BLaER1 treated with 17β-estradiol and CSF1 and Interleukin-3, amounts not matched to agents 10 nM and 100 nM (cell line): ENCODE measurements at regions not wholly inside any gene's neighbourhood (a gene's known extent, or its start where the extent isn't known, plus 50 kb on each side); places are given as distances from the start of the nearest gene placed in this dataset.

ENCODE experiments used
- H3K27ac ChIP-seq, 11 experiments: shearing (Covaris generic); formaldehyde crosslinking; 2 replicates each; pipeline ENCODE4 v1.8.1; 2022
- H3K27me3 ChIP-seq, 11 experiments: shearing (Covaris generic); formaldehyde crosslinking; 2 replicates each; pipeline ENCODE4 v1.8.1; 2022
- H3K36me3 ChIP-seq, 11 experiments: shearing (Covaris generic); formaldehyde crosslinking; 2 replicates each; pipeline ENCODE4 v1.8.1; 2022
- H3K4me1 ChIP-seq, 10 experiments: shearing (Covaris generic); formaldehyde crosslinking; 2 replicates each; pipeline ENCODE4 v1.8.1; 2022
- H3K4me2 ChIP-seq, 11 experiments: shearing (Covaris generic); formaldehyde crosslinking; 2 replicates each; pipeline ENCODE4 v1.8.1; 2022
- H3K4me3 ChIP-seq, 10 experiments: shearing (Covaris generic); formaldehyde crosslinking; 2 replicates each; pipeline ENCODE4 v1.8.1; 2022
- H3K9ac ChIP-seq, 11 experiments: shearing (Covaris generic); formaldehyde crosslinking; 2 replicates each; pipeline ENCODE4 v1.8.1; 2022
- H3K9me3 ChIP-seq, 11 experiments: shearing (Covaris generic); formaldehyde crosslinking; replicated peaks in 1 of 11; 2 replicates each; pipeline ENCODE4 v1.8.1; 2022
- H4K20me1 ChIP-seq, 11 experiments: shearing (Covaris generic); formaldehyde crosslinking; 2 replicates each; pipeline ENCODE4 v1.8.1; 2022
- Cebpa-rat ChIP-seq, 11 experiments: shearing (Covaris generic); IDR thresholded peaks; 2 replicates each; pipeline ENCODE4 v1.8.1; 2022

DNA sequence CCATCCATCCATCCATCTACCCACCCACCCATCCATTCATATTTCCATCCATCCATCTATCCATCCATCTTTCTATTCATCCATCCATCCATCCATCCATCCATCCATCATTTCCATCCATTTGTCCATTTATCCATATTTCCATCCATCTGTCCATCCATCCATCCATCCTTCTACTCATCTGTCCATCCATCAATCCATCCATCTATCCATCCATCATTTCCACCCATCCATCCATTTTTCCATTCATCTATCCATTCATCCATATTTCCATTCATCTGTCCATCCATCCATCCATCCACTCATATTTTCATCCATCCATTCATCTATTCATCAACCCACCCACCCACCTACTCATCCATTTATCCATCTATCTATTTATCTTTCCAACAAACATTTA is 229.6 kb downstream of the TEX29 start:
- H3K27me3 ChIP-seq = no peaks in the 10 kb centered on the region
- peaks cover 0 to 23% (median 14%) of the 10 kb centered on the region in 10 experiments; a peak in 16 of 20 replicates for H3K4me1 ChIP-seq
- H3K4me3 ChIP-seq = no peak overlapping the region
- H3K9ac ChIP-seq = no peak overlapping the region
- no peak for TF ChIP-seq Cebpa-rat (IDR thresholded peaks at IDR 0.05)
- H3K9me3 ChIP-seq = peaks cover 9 to 17% (median 14%) of the 10 kb centered on the region in 11 experiments; a peak in 21 of 22 replicates
- H3K36me3 ChIP-seq = no peaks in the 10 kb centered on the region
- H4K20me1 ChIP-seq = no peaks in the 10 kb centered on the region
- no peak overlapping the region for H3K27ac ChIP-seq
- peak overlapping the region in 7 of 11 experiments; percentile 31 to 79 (median 55); a peak in 12 of 22 replicates for H3K4me2 ChIP-seq

DNA sequence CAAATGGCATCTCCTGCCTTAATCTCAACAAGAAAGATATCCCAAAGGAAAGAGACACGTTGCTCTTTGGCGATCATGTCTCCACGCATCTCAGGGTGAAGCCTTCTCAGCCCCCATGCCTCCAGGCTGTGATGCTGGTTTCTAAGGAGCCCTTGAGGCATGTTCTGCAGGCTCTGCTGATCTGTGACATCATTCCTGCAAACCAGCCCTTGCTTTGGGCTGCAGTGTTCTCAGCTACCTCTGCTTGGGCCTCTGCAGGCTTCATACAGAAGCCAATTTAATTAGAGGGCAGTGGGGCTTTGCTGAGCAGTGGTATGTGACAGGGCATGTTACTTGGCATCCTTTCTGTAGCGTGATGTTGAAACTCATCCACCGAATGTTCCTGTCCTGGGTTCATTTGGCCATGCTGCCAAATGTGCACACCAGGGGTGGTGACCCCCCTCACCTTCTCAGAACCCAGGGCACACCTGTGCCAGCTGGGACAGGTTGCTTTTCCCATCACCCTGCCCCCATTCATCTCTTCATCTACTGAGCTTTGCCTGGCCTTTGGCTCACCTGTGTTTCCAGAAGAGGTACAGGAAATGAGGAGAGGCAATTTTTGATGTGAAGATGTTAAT is 230.9 kb downstream of the TEX29 start:
- H3K9ac ChIP-seq = no peak overlapping the region
- no peaks in the 10 kb centered on the region for H4K20me1 ChIP-seq
- no peaks in the 10 kb centered on the region for H3K36me3 ChIP-seq
- H3K27ac ChIP-seq = no peak overlapping the region
- H3K4me2 ChIP-seq = peak overlapping the region in 8 of 11 experiments; percentile 13 to 79 (median 54); a peak in 14 of 22 replicates
- TF ChIP-seq Cebpa-rat (IDR thresholded peaks at IDR 0.05) = no peak
- H3K4me3 ChIP-seq = no peak overlapping the region
- H3K9me3 ChIP-seq = peaks cover 2 to 4% (median 2%) of the 10 kb centered on the region in 11 experiments; a peak in 17 of 22 replicates
- H3K27me3 ChIP-seq = no peaks in the 10 kb centered on the region
- peaks cover 0 to 27% (median 14%) of the 10 kb centered on the region in 10 experiments; a peak in 16 of 20 replicates for H3K4me1 ChIP-seq

DNA sequence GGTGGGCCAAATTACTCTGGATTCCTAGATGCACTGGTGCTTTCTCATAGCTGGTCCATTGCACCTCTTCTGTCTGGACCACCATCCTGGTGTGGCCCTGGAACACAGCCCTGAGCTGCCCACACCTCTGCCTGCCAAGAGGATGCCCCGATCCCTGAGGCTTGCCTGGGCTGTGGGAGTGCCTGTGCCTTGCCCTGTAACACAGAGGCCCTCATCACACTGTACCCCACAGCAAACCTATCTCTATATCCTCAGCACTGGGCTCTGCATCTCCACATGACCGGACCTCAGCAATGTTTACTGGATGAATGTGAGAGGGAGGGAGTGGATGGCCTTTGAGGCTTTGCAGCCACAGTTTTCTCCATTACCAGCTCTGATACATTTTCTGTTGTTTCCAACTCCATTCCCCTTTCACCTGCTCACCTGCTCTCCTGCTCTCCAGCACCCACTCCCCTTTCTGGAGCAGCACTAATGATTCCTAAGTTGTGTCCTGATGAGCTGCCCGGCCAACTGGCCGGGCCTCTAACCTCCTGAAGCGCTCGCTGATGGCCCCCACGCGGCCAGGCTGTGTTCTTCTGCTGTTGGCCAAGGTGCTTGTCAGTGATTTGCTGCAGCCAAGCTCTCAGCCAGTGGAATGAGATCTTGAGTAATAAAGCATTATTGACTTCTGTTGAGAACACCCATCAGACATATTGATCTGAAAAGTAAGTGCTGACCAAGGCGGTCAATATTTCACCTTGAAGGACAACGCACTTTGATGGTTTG is 232.6 kb downstream of the TEX29 start:
- H3K27ac ChIP-seq = no peak overlapping the region
- no peak overlapping the region for H3K9ac ChIP-seq
- peaks cover 0 to 34% (median 15%) of the 10 kb centered on the region in 10 experiments; a peak in 16 of 20 replicates for H3K4me1 ChIP-seq
- H3K4me3 ChIP-seq = no peak overlapping the region
- no peaks in the 10 kb centered on the region for H3K36me3 ChIP-seq
- H3K9me3 ChIP-seq = no peaks in the 10 kb centered on the region
- TF ChIP-seq Cebpa-rat (IDR thresholded peaks at IDR 0.05) = no peak
- no peaks in the 10 kb centered on the region for H4K20me1 ChIP-seq
- H3K4me2 ChIP-seq = no peak overlapping the region
- H3K27me3 ChIP-seq = no peaks in the 10 kb centered on the region

DNA sequence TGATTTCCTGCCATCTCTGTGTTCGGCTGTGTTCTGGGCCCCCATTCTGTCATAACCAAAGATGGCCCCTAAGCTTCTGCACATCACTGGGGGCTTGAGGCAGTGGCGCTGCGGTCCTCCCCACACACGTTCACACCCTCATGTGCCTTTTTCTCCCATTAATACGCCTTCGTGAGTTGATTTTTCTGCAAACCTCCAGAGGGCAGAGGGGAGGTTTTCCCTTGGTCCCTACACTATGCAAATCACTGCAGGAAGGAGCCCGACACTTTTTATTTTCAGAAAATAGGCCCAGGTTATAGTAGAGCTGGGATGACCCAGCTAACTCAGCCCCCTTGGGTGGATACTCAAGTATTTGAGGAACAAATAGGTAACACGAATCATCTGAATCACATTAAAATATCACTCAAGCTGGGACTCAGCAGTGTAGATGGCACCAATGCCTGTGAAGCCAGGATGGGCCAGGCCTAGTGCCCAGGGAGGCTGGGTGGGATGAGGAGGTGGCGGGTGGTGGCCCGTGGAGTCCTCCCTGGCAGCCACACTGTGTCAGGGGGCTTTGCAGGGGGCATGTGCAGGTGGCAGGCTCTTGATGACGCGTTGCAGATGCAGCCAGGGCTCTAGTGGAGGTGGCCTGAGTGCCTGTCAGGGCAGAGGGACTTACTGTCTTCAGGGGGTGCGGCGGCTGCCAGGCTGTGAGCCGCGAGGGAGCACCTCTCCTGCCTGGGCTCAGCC is 234.3 kb downstream of the TEX29 start:
- Histone ChIP-seq H3K36me3 (no peaks in the 10 kb centered on the region), H3K9ac (no peak overlapping the region), H4K20me1 (no peaks in the 10 kb centered on the region; a peak in 1 of 22 replicates), H3K9me3 (no peaks in the 10 kb centered on the region), H3K27ac (no peak overlapping the region), H3K4me2 (peak overlapping the region in 1 of 11 experiments; percentile 26; a peak in 3 of 22 replicates), H3K27me3 (peaks cover 0 to 9% (median 0%) of the 10 kb centered on the region in 11 experiments; a peak in 2 of 22 replicates), H3K4me1 (peaks cover 2 to 50% (median 29%) of the 10 kb centered on the region in 10 experiments), H3K4me3 (no peak overlapping the region)
- no peak for TF ChIP-seq Cebpa-rat (IDR thresholded peaks at IDR 0.05)

DNA sequence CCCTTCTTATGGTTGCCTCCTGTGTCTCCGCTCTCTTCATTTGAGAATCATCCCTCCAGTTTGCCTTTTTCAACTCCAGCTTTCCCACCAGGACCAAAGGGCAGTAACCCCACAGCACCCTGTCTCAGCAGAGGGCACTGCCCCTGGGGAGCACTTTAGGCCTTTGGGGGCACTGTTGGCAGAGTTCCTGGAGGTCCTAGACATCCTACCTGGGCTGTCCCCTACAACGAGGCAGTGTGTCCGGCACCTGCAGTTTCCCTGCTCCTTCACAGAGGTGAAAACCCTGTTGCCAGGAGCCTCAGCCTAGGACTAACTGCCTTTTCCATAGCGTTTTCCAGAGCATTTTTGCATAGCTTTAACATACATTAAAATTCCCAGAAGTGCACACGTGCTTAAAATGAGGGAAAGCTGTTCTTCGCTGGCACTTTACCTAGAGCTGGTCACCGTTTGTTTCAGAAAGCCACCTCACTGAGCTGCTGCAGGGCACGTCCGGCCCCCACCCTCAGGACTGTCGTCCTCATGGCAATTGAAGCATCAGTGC is 234.9 kb downstream of the TEX29 start:
- H3K9ac ChIP-seq = no peak overlapping the region
- no peak overlapping the region for H3K27ac ChIP-seq
- no peak for TF ChIP-seq Cebpa-rat (IDR thresholded peaks at IDR 0.05)
- peaks cover 0 to 13% (median 0%) of the 10 kb centered on the region in 11 experiments; a peak in 2 of 22 replicates for H3K27me3 ChIP-seq
- no peaks in the 10 kb centered on the region; a peak in 1 of 22 replicates for H4K20me1 ChIP-seq
- no peak overlapping the region for H3K4me3 ChIP-seq
- H3K9me3 ChIP-seq = no peaks in the 10 kb centered on the region
- no peaks in the 10 kb centered on the region for H3K36me3 ChIP-seq
- H3K4me1 ChIP-seq = peaks cover 8 to 54% (median 33%) of the 10 kb centered on the region in 10 experiments
- peak overlapping the region in 1 of 11 experiments; percentile 26; a peak in 3 of 22 replicates for H3K4me2 ChIP-seq

DNA sequence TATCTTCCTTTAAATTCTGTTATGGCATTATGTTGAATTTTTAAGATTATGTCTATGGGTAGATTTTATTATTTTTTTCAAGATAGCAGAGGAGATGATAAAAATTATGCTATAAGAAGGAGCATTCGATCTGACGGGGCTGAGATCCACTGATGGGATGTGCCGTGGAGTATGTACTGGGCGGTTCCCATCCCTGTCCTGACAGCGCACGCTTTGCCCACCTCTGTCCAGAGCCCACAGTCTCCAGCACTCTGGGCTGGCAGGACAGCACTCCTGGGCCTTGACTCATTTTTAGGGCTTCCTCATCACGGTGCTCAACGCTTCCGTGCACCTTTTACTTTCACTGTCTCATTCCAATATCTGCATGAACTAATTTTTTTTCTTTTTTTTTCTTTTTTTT is 235.5 kb downstream of the TEX29 start:
- no peak overlapping the region for H3K9ac ChIP-seq
- no peaks in the 10 kb centered on the region for H3K9me3 ChIP-seq
- no peaks in the 10 kb centered on the region for H3K36me3 ChIP-seq
- H3K4me1 ChIP-seq = peaks cover 13 to 54% (median 33%) of the 10 kb centered on the region in 10 experiments
- TF ChIP-seq Cebpa-rat (IDR thresholded peaks at IDR 0.05) = no peak
- no peak overlapping the region for H3K4me2 ChIP-seq
- H3K27me3 ChIP-seq = peaks cover 0 to 13% (median 0%) of the 10 kb centered on the region in 11 experiments; a peak in 2 of 22 replicates
- H4K20me1 ChIP-seq = no peaks in the 10 kb centered on the region; a peak in 1 of 22 replicates
- H3K4me3 ChIP-seq = no peak overlapping the region
- H3K27ac ChIP-seq = no peak overlapping the region

DNA sequence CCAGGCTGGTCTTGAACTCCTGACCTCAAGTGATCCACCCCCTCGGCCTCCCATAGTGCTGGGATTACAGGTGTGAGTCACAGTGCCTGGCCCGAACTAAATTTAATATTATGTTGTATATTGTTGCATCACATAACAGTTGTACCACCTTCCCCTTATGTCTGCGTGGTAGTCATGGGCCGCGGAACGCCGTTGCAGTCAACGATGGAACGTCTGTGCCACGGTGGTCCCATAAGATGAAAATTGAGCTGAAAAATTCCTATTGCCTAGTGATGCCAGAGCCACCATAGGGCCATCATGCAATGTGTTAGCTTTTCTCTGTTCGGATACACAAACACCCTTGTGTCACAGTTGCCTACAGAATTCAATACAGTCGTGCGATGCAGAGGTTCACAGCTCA is 236.1 kb downstream of the TEX29 start:
- Histone ChIP-seq H3K9ac (no peak overlapping the region), H3K4me2 (no peak overlapping the region), H3K9me3 (no peaks in the 10 kb centered on the region), H4K20me1 (no peaks in the 10 kb centered on the region; a peak in 1 of 22 replicates), H3K27me3 (peaks cover 0 to 13% (median 0%) of the 10 kb centered on the region in 11 experiments; a peak in 2 of 22 replicates), H3K36me3 (no peaks in the 10 kb centered on the region), H3K27ac (no peak overlapping the region), H3K4me3 (no peak overlapping the region), H3K4me1 (peaks cover 19 to 54% (median 33%) of the 10 kb centered on the region in 10 experiments)
- TF ChIP-seq Cebpa-rat (IDR thresholded peaks at IDR 0.05) = no peak

DNA sequence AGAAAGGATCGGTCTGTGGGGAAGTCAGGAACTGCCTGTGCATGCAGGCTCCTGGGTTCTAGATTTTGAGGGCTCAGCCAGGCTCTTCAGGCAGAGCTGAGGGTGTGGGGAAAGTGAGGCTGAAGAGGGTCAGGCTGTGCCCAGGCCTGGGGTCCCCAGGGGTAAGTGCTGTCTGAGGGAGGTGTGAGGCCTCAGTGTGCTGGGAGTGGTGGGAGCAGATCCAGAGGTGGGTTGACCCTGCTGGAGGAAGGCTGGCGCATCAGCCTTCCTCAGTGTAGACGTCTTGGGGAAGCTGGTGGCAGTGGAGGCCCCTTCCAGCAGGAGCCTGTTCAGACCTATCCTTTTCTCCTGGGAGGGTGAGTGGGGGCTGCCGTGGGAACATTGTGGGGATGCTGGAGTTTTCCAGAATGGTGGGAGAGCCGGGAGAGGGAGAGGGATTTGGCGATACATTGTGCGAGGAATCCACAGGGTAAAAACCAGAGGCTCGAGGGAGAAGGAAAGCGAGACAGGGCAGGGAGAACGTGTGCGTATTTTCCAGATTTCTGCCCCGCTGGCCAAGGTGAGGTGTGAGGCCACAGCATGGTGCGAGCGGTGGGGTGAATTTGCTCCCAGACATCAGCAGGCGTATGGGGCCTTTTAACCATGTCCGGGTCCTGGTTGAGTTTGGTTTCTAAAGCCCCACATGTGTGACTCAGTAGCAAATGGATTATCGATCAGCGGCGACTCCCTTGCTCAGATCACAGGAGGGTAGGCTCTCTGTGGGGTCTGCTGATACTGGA is 237.7 kb downstream of the TEX29 start:
- Histone ChIP-seq H4K20me1 (no peaks in the 10 kb centered on the region; a peak in 1 of 22 replicates), H3K36me3 (no peaks in the 10 kb centered on the region), H3K9me3 (no peaks in the 10 kb centered on the region), H3K27me3 (peaks cover 0 to 13% (median 0%) of the 10 kb centered on the region in 11 experiments; a peak in 2 of 22 replicates), H3K9ac (no peak overlapping the region), H3K4me2 (peak overlapping the region in 7 of 11 experiments; percentile 9 to 96 (median 86); a peak in 11 of 22 replicates), H3K4me1 (peaks cover 23 to 67% (median 47%) of the 10 kb centered on the region in 10 experiments), H3K27ac (no peak overlapping the region), H3K4me3 (no peak overlapping the region)
- TF ChIP-seq Cebpa-rat (IDR thresholded peaks at IDR 0.05) = no peak
